ENCODE measurements at regions not wholly inside any gene's neighbourhood (a gene's known extent, or its start where the extent isn't known, plus 50 kb on each side); places are given as distances from the start of the nearest gene placed in this dataset.

- TF ChIP-seq LEF1 (IDR thresholded peaks at IDR 0.05; ENCODE audit: borderline replicate concordance): no peak
- no peak for TF ChIP-seq BHLHE40 (IDR thresholded peaks at IDR 0.05; ENCODE audit: borderline replicate concordance)
- TF ChIP-seq FOXK2 (IDR thresholded peaks at IDR 0.05): no peak
- TF ChIP-seq FOXM1 (IDR thresholded peaks at IDR 0.05; ENCODE audit: borderline replicate concordance): no peak
- no peak for TF ChIP-seq CTBP1 (IDR thresholded peaks at IDR 0.05; ENCODE audit: borderline replicate concordance)
These were observed 134.8 kb upstream of the PAQR3 start for GRCh38 chr4:79074040-79074439.
